HEK293 (cell line): ENCODE measurements at regions not wholly inside any gene's neighbourhood (a gene's known extent, or its start where the extent isn't known, plus 50 kb on each side); places are given as distances from the start of the nearest gene placed in this dataset.

Experiments
- CTCF ChIA-PET: fragments of 350-600 bp; formaldehyde crosslinking; extraction: SDS; loops from one replicate; lab custom pipeline; 2021; ENCODE audit warnings: antibody characterized with exemption; lab: Yijun Ruan, JAX
- POLR2A ChIA-PET: fragments of 300-600 bp; formaldehyde crosslinking; extraction: SDS; loops from one replicate; lab custom pipeline; 2020; ENCODE audit warnings: antibody characterized with exemption, inconsistent platforms; lab: Yijun Ruan, JAX
- H3K27ac ChIP-seq: fragments of 200-500 bp; sonication (Bioruptor generic); 2 replicates; pipeline ENCODE4 v1.5.1; 2014; ENCODE audit warnings: low read depth, low read length, control low read depth, inconsistent platforms; ENCODE audit errors: extremely low read depth
- H3K36me3 ChIP-seq, 2 experiments: fragments of 200-500 bp in 1 of 2; sonication (Bioruptor generic) in 1 of 2; 1 replicate in 1 of 2; 2 replicates in 1 of 2; pipeline ENCODE4 v1.5.1; 2014 to 2017; ENCODE audit warnings: inconsistent platforms in 2 of 2, low read length in 2 of 2; ENCODE audit not compliant: control insufficient read depth in 2 of 2, insufficient read depth in 1 of 2
- H3K4me1 ChIP-seq: fragments of 200-500 bp; sonication (Bioruptor generic); 2 replicates; pipeline ENCODE4 v1.5.1; 2014; ENCODE audit warnings: mild to moderate bottlenecking, low read length, inconsistent platforms; ENCODE audit not compliant: control insufficient read depth, insufficient read depth
- H3K4me3 ChIP-seq: 2 replicates; pipeline ENCODE4 v1.5.1; 2011; ENCODE audit warnings: low read depth, mild to moderate bottlenecking, control low read depth, low read length, moderate library complexity
- H3K9me3 ChIP-seq: fragments of 200-500 bp; sonication (Bioruptor generic); 2 replicates; pipeline ENCODE4 v1.5.1; 2014; ENCODE audit warnings: low read depth, low read length, inconsistent platforms; ENCODE audit not compliant: control insufficient read depth, insufficient read depth
- GLIS2 ChIP-seq: fragments of 450-650 bp; formaldehyde crosslinking; IDR thresholded peaks from 2 replicates; pipeline ENCODE4 v1.5.1; 2016; ENCODE audit warnings: missing biosample characterization, missing genetic modification characterization
- HOXD13 ChIP-seq: sonication (generic); formaldehyde crosslinking; IDR thresholded peaks from 2 replicates; pipeline ENCODE4 v1.8.0; 2022; ENCODE audit warnings: missing genetic modification reagents, borderline replicate concordance
- PBX3 ChIP-seq: sonication (generic); formaldehyde crosslinking; IDR thresholded peaks from 2 replicates; pipeline ENCODE4 v1.8.1; 2022; ENCODE audit warnings: mild to moderate bottlenecking, moderate library complexity, missing genetic modification reagents
- SETDB1 ChIP-seq: IDR thresholded peaks from one replicate; pipeline ENCODE4 v1.6.1; 2017; ENCODE audit warnings: mild to moderate bottlenecking, low read length, moderate library complexity, mixed read lengths; ENCODE audit not compliant: insufficient read length
- WT1 ChIP-seq: fragments of 450-650 bp; formaldehyde crosslinking; IDR thresholded peaks from 2 replicates; pipeline ENCODE4 v1.5.1; 2016; ENCODE audit warnings: missing biosample characterization, missing genetic modification characterization
- ZBTB21 ChIP-seq: fragments of 450-650 bp; formaldehyde crosslinking; IDR thresholded peaks from 2 replicates; pipeline ENCODE4 v1.5.1; 2017; ENCODE audit warnings: missing biosample characterization, missing genetic modification characterization
- ZFP41 ChIP-seq: fragments of 450-650 bp; formaldehyde crosslinking; IDR thresholded peaks from 2 replicates; pipeline ENCODE4 v1.5.1; 2016; ENCODE audit warnings: missing biosample characterization, missing genetic modification characterization, borderline replicate concordance
- ZIC2 ChIP-seq: fragments of 450-650 bp; formaldehyde crosslinking; IDR thresholded peaks from 2 replicates; pipeline ENCODE4 v1.5.1; 2016; ENCODE audit warnings: missing biosample characterization, missing genetic modification characterization
- ZNF121 ChIP-seq: fragments of 450-650 bp; formaldehyde crosslinking; IDR thresholded peaks from 2 replicates; pipeline ENCODE4 v1.5.1; 2016; ENCODE audit warnings: missing biosample characterization, missing genetic modification characterization
- ZNF138 ChIP-seq: fragments of 450-650 bp; formaldehyde crosslinking; IDR thresholded peaks from 2 replicates; pipeline ENCODE4 v1.5.1; 2016; ENCODE audit warnings: missing biosample characterization, missing genetic modification characterization, borderline replicate concordance
- ZNF391 ChIP-seq: fragments of 450-650 bp; formaldehyde crosslinking; IDR thresholded peaks from 2 replicates; pipeline ENCODE4 v1.5.1; 2016; ENCODE audit warnings: low read depth, missing biosample characterization, missing genetic modification characterization, borderline replicate concordance
- ZNF639 ChIP-seq: fragments of 450-650 bp; formaldehyde crosslinking; IDR thresholded peaks from 2 replicates; pipeline ENCODE4 v1.5.1; 2016; ENCODE audit warnings: missing biosample characterization, missing genetic modification characterization
- ZNF704 ChIP-seq: fragments of 450-650 bp; formaldehyde crosslinking; IDR thresholded peaks from 2 replicates; pipeline ENCODE4 v1.5.1; 2016; ENCODE audit warnings: missing biosample characterization, missing genetic modification characterization
- ZNF76 ChIP-seq: fragments of 450-650 bp; formaldehyde crosslinking; IDR thresholded peaks from 2 replicates; pipeline ENCODE4; 2016; ENCODE audit warnings: low read depth, missing biosample characterization, missing genetic modification characterization, borderline replicate concordance
- ZNF830 ChIP-seq: fragments of 450-650 bp; IDR thresholded peaks from 2 replicates; pipeline ENCODE4 v1.5.0; 2018; ENCODE audit warnings: missing biosample characterization, missing genetic modification characterization, low read depth, mild to moderate bottlenecking, moderate library complexity
- ZSCAN16 ChIP-seq: fragments of 450-650 bp; formaldehyde crosslinking; IDR thresholded peaks from 2 replicates; pipeline ENCODE4 v1.5.1; 2016; ENCODE audit warnings: missing biosample characterization, missing genetic modification characterization
- TF ChIP-seq, protein P1 (sequence below): fragments of 450-650 bp; formaldehyde crosslinking; IDR thresholded peaks from 2 replicates; pipeline ENCODE4 v1.5.1; 2017; ENCODE audit warnings: missing biosample characterization, missing genetic modification characterization
- TF ChIP-seq, protein P2 (sequence below): fragments of 450-650 bp; formaldehyde crosslinking; IDR thresholded peaks from 2 replicates; pipeline ENCODE4 v1.5.1; 2017; ENCODE audit warnings: missing biosample characterization, mild to moderate bottlenecking, missing genetic modification characterization, moderate library complexity
- TF ChIP-seq, protein P3 (sequence below): fragments of 450-650 bp; IDR thresholded peaks from 2 replicates; pipeline ENCODE4 v1.5.1; 2018; ENCODE audit warnings: missing biosample characterization, missing genetic modification characterization

GRCh38 chr2:153761936-153762335 is 109.8 kb upstream of the GALNT13 start (continued):
- TF ChIP-seq HOXD13 (CRISPR knock-in tag), result no peak
- TF ChIP-seq GLIS2 (tag by site-specific recombination), result no peak
- no peak for TF ChIP-seq ZBTB21 (tag by site-specific recombination)

DNA sequence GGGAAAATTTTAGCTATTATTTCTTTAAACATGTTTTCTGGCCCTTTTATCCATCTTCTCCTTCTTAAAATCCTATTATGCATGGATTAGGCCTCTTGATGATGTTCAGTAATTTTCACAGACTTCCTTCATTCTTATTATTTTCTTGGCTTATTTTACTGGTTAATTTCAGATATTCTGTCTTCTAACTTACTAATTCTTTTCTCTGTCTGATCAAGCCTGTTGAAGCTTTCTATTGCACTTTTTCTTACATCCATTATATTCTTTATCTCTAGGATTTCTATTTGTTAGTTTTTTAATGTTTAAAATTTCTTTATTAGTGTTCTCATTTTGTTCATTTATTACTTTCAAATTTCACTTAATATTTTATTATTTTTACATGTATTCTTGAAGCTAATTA is 105.3 kb upstream of the GALNT13 start:
- TF ChIP-seq ZNF138 (tag by site-specific recombination) (no peak), SETDB1 (peak; percentile 90)
- no peak overlapping the region for H3K4me3 ChIP-seq
- no peak overlapping the region for H3K27ac ChIP-seq
- ChIA-PET CTCF (no interaction called here), POLR2A (no interaction called here)
- no peaks in the 10 kb centered on the region for H3K9me3 ChIP-seq
- no peaks in the 10 kb centered on the region for H3K36me3 ChIP-seq
- H3K4me1 ChIP-seq, result no peaks in the 10 kb centered on the region

- TF ChIP-seq ZNF76 (tag by site-specific recombination), result no peak
- TF ChIP-seq PBX3 (CRISPR knock-in tag), result no peak
- no peak for TF ChIP-seq ZNF391 (tag by site-specific recombination)
- no peak for TF ChIP-seq ZNF830 (tag by site-specific recombination)
- TF ChIP-seq, protein P1, sequence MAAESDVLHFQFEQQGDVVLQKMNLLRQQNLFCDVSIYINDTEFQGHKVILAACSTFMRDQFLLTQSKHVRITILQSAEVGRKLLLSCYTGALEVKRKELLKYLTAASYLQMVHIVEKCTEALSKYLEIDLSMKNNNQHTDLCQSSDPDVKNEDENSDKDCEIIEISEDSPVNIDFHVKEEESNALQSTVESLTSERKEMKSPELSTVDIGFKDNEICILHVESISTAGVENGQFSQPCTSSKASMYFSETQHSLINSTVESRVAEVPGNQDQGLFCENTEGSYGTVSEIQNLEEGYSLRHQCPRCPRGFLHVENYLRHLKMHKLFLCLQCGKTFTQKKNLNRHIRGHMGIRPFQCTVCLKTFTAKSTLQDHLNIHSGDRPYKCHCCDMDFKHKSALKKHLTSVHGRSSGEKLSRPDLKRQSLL, result no peak
- TF ChIP-seq ZNF704 (tag by site-specific recombination), result no peak
- no peak for TF ChIP-seq ZSCAN16
- no peak for TF ChIP-seq WT1
- TF ChIP-seq ZFP41 (tag by site-specific recombination), result no peak
- TF ChIP-seq, all 188 proteins: peak for 0
- H3K4me1 ChIP-seq, result no peaks in the 10 kb centered on the region
- H3K36me3 ChIP-seq, result no peaks in the 10 kb centered on the region
- no peak overlapping the region for H3K4me3 ChIP-seq
- H3K9me3 ChIP-seq, result no peaks in the 10 kb centered on the region
- ChIA-PET POLR2A (no interaction called here), CTCF (interaction anchor here (0.6 to 1.0 kb wide), 2 partner anchors 10 to 1320 kb away, joined by 3 to 4 read pairs; no protein-coding TSS in a partner anchor)
- no peak overlapping the region for H3K27ac ChIP-seq
These were observed 101.2 kb upstream of the GALNT13 start for GRCh38 chr2:153770359-153770991.

- Histone ChIP-seq H3K4me3 (no peak overlapping the region), H3K27ac (no peak overlapping the region), H3K36me3 (no peaks in the 10 kb centered on the region), H3K4me1 (no peaks in the 10 kb centered on the region), H3K9me3 (no peaks in the 10 kb centered on the region)
- POLR2A ChIA-PET, result no interaction called here
- CTCF ChIA-PET, result no interaction called here
- TF ChIP-seq ZIC2 (tag by site-specific recombination) (no peak), ZNF639 (tag by site-specific recombination) (no peak), ZNF121 (tag by site-specific recombination) (no peak)
- TF ChIP-seq, protein P2, sequence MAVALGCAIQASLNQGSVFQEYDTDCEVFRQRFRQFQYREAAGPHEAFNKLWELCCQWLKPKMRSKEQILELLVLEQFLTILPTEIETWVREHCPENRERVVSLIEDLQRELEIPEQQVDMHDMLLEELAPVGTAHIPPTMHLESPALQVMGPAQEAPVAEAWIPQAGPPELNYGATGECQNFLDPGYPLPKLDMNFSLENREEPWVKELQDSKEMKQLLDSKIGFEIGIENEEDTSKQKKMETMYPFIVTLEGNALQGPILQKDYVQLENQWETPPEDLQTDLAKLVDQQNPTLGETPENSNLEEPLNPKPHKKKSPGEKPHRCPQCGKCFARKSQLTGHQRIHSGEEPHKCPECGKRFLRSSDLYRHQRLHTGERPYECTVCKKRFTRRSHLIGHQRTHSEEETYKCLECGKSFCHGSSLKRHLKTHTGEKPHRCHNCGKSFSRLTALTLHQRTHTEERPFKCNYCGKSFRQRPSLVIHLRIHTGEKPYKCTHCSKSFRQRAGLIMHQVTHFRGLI (tag by site-specific recombination), result no peak
- TF ChIP-seq, protein P3, sequence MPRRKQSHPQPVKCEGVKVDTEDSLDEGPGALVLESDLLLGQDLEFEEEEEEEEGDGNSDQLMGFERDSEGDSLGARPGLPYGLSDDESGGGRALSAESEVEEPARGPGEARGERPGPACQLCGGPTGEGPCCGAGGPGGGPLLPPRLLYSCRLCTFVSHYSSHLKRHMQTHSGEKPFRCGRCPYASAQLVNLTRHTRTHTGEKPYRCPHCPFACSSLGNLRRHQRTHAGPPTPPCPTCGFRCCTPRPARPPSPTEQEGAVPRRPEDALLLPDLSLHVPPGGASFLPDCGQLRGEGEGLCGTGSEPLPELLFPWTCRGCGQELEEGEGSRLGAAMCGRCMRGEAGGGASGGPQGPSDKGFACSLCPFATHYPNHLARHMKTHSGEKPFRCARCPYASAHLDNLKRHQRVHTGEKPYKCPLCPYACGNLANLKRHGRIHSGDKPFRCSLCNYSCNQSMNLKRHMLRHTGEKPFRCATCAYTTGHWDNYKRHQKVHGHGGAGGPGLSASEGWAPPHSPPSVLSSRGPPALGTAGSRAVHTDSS (tag by site-specific recombination), result no peak
These were observed 91.5 kb upstream of the GALNT13 start for GRCh38 chr2:153780241-153780640.
